ENCODE measurements at regions not wholly inside any gene's neighbourhood (a gene's known extent, or its start where the extent isn't known, plus 50 kb on each side); places are given as distances from the start of the nearest gene placed in this dataset.

- no peak overlapping the region for H3K27ac Mint-ChIP-seq (ENCODE audit: unreplicated experiment)
- no peaks in the 10 kb centered on the region for H3K27me3 Mint-ChIP-seq (ENCODE audit: unreplicated experiment)
- DNase-seq (ENCODE audit: extremely low spot score, unreplicated experiment), result no peak
- no peak overlapping the region for H3K4me3 Mint-ChIP-seq (ENCODE audit: unreplicated experiment)
- peaks cover 23% of the 10 kb centered on the region for H3K4me1 Mint-ChIP-seq (ENCODE audit: unreplicated experiment)
- peaks cover 1% of the 10 kb centered on the region for H3K36me3 Mint-ChIP-seq (ENCODE audit: unreplicated experiment)
- H3K9me3 Mint-ChIP-seq (ENCODE audit: unreplicated experiment), result peaks cover 14% of the 10 kb centered on the region
- TF ChIP-seq CTCF (IDR thresholded peaks at IDR 0.05), result no peak
These were observed 302.3 kb upstream of the CITED2 start for GRCh38 chr6:139676718-139677117.

GRCh38 chr6:139666284-139666683 is 291.8 kb upstream of the CITED2 start:
- H3K9me3 Mint-ChIP-seq (ENCODE audit: unreplicated experiment), result peaks cover 27% of the 10 kb centered on the region
- no peak overlapping the region for H3K27ac Mint-ChIP-seq (ENCODE audit: unreplicated experiment)
- no peaks in the 10 kb centered on the region for H3K4me1 Mint-ChIP-seq (ENCODE audit: unreplicated experiment)
- peaks cover 10% of the 10 kb centered on the region for H3K36me3 Mint-ChIP-seq (ENCODE audit: unreplicated experiment)
- H3K27me3 Mint-ChIP-seq (ENCODE audit: unreplicated experiment), result no peaks in the 10 kb centered on the region
- no peak for TF ChIP-seq CTCF (IDR thresholded peaks at IDR 0.05)
- H3K4me3 Mint-ChIP-seq (ENCODE audit: unreplicated experiment), result no peak overlapping the region
- DNase-seq (ENCODE audit: extremely low spot score, unreplicated experiment), result no peak

GRCh38 chr6:139663996-139664395 is 289.5 kb upstream of the CITED2 start:
- H3K4me3 Mint-ChIP-seq (ENCODE audit: unreplicated experiment), result no peak overlapping the region
- no peak overlapping the region for H3K27ac Mint-ChIP-seq (ENCODE audit: unreplicated experiment)
- no peaks in the 10 kb centered on the region for H3K4me1 Mint-ChIP-seq (ENCODE audit: unreplicated experiment)
- no peaks in the 10 kb centered on the region for H3K27me3 Mint-ChIP-seq (ENCODE audit: unreplicated experiment)
- no peak for DNase-seq (ENCODE audit: extremely low spot score, unreplicated experiment)
- no peak for TF ChIP-seq CTCF (IDR thresholded peaks at IDR 0.05)
- peaks cover 14% of the 10 kb centered on the region for H3K9me3 Mint-ChIP-seq (ENCODE audit: unreplicated experiment)
- H3K36me3 Mint-ChIP-seq (ENCODE audit: unreplicated experiment), result peaks cover 5% of the 10 kb centered on the region

DNA sequence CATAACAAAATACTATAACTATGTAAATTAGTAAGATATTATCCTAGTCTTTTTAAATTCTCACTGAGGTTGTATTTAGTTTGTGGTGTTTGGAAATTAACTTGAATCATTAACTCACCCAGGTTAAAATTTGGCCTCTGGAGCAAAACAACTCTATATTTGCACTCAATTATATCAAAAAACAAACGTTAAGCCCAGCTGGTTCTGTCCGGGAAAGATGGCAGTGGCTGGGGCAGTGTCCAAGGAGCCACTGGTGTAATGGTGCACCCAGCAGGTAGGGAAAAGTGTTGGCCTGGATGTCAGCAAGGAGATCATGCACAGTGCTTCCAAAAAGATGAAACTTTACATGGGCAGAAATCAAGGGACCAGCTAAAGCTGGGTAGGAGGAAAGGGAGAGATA is 285.3 kb upstream of the CITED2 start:
- Mint-ChIP-seq H3K27me3 (ENCODE audit: unreplicated experiment) (no peaks in the 10 kb centered on the region), H3K4me3 (ENCODE audit: unreplicated experiment) (no peak overlapping the region), H3K4me1 (ENCODE audit: unreplicated experiment) (peaks cover 28% of the 10 kb centered on the region), H3K9me3 (ENCODE audit: unreplicated experiment) (peaks cover 6% of the 10 kb centered on the region), H3K36me3 (ENCODE audit: unreplicated experiment) (peaks cover 2% of the 10 kb centered on the region), H3K27ac (ENCODE audit: unreplicated experiment) (no peak overlapping the region)
- DNase-seq (ENCODE audit: extremely low spot score, unreplicated experiment), result no peak
- TF ChIP-seq CTCF (IDR thresholded peaks at IDR 0.05), result no peak

- TF ChIP-seq CTCF (IDR thresholded peaks at IDR 0.05), result no peak
- Mint-ChIP-seq H3K27ac (ENCODE audit: unreplicated experiment) (no peak overlapping the region), H3K27me3 (ENCODE audit: unreplicated experiment) (no peaks in the 10 kb centered on the region), H3K9me3 (ENCODE audit: unreplicated experiment) (peaks cover 4% of the 10 kb centered on the region), H3K4me3 (ENCODE audit: unreplicated experiment) (no peak overlapping the region), H3K36me3 (ENCODE audit: unreplicated experiment) (peaks cover 2% of the 10 kb centered on the region), H3K4me1 (ENCODE audit: unreplicated experiment) (peaks cover 30% of the 10 kb centered on the region)
- no peak for DNase-seq (ENCODE audit: extremely low spot score, unreplicated experiment)
These were observed 284.7 kb upstream of the CITED2 start for GRCh38 chr6:139659196-139659595.

Measured in osteocyte (in vitro differentiated cells).